Astrocyte of the spinal cord (primary cell): ENCODE measurements at regions not wholly inside any gene's neighbourhood (a gene's known extent, or its start where the extent isn't known, plus 50 kb on each side); places are given as distances from the start of the nearest gene placed in this dataset.

ENCODE experiments used
- DNase-seq: peaks from one replicate; pipeline ENCODE4 v3.0.0; 2011; ENCODE audit warnings: low read depth, low spot score
- H3K4me3 ChIP-seq: 2 replicates; pipeline ENCODE4 v1.5.1; 2011; ENCODE audit warnings: low read depth, mild to moderate bottlenecking, low read length, moderate library complexity
- CTCF ChIP-seq: IDR thresholded peaks from 2 replicates; pipeline ENCODE4 v1.5.1; 2012; ENCODE audit warnings: low read depth, mild to moderate bottlenecking, low read length, inconsistent platforms
- in situ Hi-C: cut with HindIII; loops from 2 replicates; pipeline ENCODE4 v1.10.0; 2017; ENCODE audit warnings: low sequenced_read_pairs

DNA sequence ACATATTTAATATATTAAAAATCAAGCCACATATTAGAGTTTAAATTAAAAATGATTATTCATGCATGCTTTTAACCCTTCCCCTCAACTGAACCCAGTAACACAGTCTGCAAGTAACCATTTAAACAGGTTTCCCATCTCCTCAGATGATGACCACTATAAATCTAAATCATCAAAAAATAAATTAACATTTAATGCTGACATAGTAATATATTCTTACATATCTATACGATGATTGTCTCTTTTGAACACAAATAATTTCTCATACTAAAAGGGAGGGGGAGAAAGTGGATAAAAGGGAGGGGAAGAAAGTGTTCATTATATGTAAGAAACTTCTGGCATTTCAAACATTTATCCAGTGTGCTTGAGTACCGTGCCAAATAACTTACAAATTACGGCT is 701.6 kb downstream of the MTRR start:
- TF ChIP-seq CTCF: no peak
- no peak for DNase-seq
- no peak overlapping the region for H3K4me3 ChIP-seq
- in situ Hi-C loops: no loop called here

DNA sequence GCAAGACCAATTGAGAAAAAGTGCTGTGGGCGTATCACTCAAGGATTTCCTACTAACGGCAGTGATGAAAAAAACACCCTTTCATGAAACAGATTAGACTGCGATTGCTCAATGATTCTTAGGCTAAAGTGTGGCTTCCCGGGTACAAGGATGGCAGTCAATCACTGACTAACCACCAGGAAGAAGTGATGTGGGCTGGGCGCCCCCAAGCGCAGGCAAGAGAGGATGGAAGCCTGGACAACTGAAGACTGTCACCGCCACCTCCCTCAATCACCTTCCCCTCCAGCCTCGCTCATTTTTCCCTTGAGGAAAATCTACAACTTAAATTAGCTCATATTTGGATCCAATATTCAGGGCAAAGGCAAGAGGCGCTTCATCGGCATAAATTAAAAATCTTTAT is 707.2 kb downstream of the MTRR start:
- no peak for DNase-seq
- H3K4me3 ChIP-seq: no peak overlapping the region
- in situ Hi-C loops: no loop called here
- no peak for TF ChIP-seq CTCF

GRCh38 chr5:8577792-8578191 is 708.8 kb downstream of the MTRR start:
- no peak for TF ChIP-seq CTCF
- no peak overlapping the region for H3K4me3 ChIP-seq
- no peak for DNase-seq
- in situ Hi-C loops: no loop called here

DNA sequence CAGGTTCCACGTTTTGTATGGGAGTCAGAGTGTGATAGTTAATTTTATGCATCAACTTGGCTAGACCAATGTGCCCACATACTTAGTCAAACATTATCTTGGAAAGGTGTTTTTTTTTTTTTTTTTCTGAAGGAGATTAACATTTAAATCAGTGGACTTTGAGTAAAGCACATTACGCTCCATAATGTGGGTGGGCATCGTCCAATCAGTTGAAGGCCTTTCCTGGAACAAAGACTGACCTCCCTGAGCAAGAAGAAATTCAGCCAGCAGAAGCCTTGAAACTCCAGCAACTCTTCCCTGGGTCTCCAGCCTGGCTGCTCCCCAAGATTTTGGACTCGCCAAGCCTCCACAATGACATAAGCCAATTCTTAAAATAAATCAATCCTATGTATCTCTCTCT is 711.4 kb downstream of the MTRR start:
- TF ChIP-seq CTCF: no peak
- in situ Hi-C loops: no loop called here
- DNase-seq: no peak
- H3K4me3 ChIP-seq: no peak overlapping the region

DNA sequence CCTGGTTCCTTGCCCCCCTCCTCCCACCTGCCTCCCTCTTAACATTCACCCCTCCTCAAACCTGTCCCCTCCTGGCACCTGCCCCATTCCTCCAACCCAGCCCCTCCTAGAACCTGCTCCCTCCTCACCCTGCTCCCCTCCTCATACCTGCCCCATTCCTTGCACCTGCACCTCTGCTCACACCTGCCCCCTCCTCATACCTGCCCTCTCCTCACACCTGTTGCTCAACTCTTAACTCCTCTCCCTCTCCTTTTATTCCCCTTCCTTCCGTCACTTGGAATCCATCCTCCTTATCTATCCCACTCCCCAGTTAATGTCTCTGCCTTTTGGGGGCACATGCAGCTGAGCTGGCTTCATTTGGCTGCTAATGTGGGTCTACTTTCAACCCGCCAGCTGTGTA is 712.1 kb downstream of the MTRR start:
- H3K4me3 ChIP-seq: no peak overlapping the region
- in situ Hi-C loops: no loop called here
- DNase-seq: no peak
- no peak for TF ChIP-seq CTCF

DNA sequence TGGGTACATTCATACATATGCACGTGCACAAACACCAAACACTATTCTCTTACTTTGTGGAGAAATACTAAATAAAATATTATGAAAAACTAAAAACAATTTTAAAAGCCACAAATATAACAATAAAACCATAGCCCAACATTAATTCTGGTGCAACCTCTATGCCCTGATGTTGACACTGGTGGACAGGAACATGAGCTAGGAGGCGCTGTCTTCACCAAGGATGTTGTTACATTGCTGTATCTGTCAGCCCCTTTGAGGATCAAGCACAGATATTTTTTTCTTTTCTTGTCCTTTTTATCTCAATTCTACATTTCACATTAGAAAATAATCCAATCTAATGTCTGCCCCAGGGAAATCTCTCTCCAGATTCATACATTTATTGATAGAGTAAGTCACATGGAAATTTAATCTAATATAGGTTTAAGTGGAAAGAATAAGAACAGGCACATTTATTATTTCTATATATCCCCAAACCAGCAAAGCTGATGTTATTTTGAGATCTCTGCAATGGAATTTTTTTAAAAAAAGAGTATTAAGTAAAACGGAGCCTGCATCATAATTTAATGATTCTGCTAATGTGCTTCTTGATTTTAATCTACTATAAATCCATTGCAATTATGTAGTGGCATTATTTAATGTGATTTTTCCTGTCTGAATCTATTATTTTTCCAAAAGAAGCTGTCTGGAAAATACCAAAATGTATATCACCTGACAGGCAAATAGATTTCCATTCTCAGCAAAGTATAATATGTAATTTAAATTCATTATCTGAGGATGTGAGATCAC is 716.5 kb downstream of the MTRR start:
- in situ Hi-C loops: no loop called here
- DNase-seq: no peak
- TF ChIP-seq CTCF: peak; percentile 3

More for the DNA sequence above, 716.5 kb downstream of the MTRR start:
- H3K4me3 ChIP-seq: no peak overlapping the region
